Stomach (tissue), 8 donors: ENCODE measurements at regions not wholly inside any gene's neighbourhood (a gene's known extent, or its start where the extent isn't known, plus 50 kb on each side); places are given as distances from the start of the nearest gene placed in this dataset.

Source experiments
- DNase-seq, 2 donors: peaks; one replicate each; pipeline versions ENCODE4 v3.0.0 to v3.0.0-alpha.2; 2013 to 2019
- H3K27ac ChIP-seq, 5 donors: fragments of 200-600 bp in 4 of 5; sonication (generic) in 4 of 5; one replicate each; pipeline ENCODE4 v1.5.1; 2013 to 2019; ENCODE audit warnings: mild to moderate bottlenecking in 1 of 5, moderate library complexity in 1 of 5
- H3K27me3 ChIP-seq, 3 donors: fragments of 200-600 bp; sonication (generic); one replicate each; pipeline ENCODE4 v1.5.1; 2017 to 2019; ENCODE audit warnings: mixed run types in 1 of 3
- H3K36me3 ChIP-seq, 4 donors: fragments of 200-600 bp; sonication (generic); 1 replicate in 3 of 4; 2 replicates in 1 of 4; pipeline ENCODE4 v1.5.1; 2016 to 2019
- H3K4me1 ChIP-seq, 4 donors: fragments of 200-600 bp; sonication (generic); one replicate each; pipeline ENCODE4 v1.5.1; 2016 to 2019
- H3K4me3 ChIP-seq, 4 donors: fragments of 200-600 bp; sonication (generic) in 3 of 4; one replicate each; pipeline ENCODE4 v1.5.1; 2016 to 2019; ENCODE audit warnings: mild to moderate bottlenecking in 1 of 4
- H3K9me3 ChIP-seq, 4 donors: fragments of 200-600 bp; sonication (generic); one replicate each; pipeline ENCODE4 v1.5.1; 2016 to 2019
- EP300 ChIP-seq: sonication (generic); formaldehyde crosslinking; IDR thresholded peaks from one replicate; pipeline ENCODE4 v1.6.1; 2017; ENCODE audit warnings: antibody characterized with exemption
- POLR2A ChIP-seq, 4 donors: fragments of 450-650 bp; IDR thresholded peaks; one replicate each; pipeline ENCODE4 v1.6.1; 2016; ENCODE audit warnings: antibody characterized with exemption in 4 of 4, control low read depth in 2 of 4, mild to moderate bottlenecking in 1 of 4, moderate library complexity in 1 of 4
- POLR2AphosphoS5 ChIP-seq, 3 donors: sonication (generic); formaldehyde crosslinking; IDR thresholded peaks; one replicate each; pipeline ENCODE4 v1.6.1; 2016; ENCODE audit warnings: antibody characterized with exemption in 3 of 3
- WGBS, 5 donors: extraction: QIAGEN DNeasy Blood & Tissue Kit in 3 of 5; methylation state at CpG; one replicate each; pipeline versions ENCODE4 v1.1.5 to v1.1.7; 2013 to 2018; 5-methylcytosine and 5-hydroxymethylcytosine counted together
- intact Hi-C: fragments of 100-400 bp; cut with DNase I; formaldehyde crosslinking; loops from one replicate; pipeline ENCODE4 v1.15.1; 2023; ENCODE audit warnings: low total_unique reads
- TF ChIP-seq, protein P1 (sequence below), 7 experiments: fragments of 450-650 bp in 4 of 7; fragments of 200-600 bp in 3 of 7; sonication (generic) in 3 of 7; IDR thresholded peaks; one replicate each; pipeline ENCODE4 v1.5.1; 2016 to 2019; ENCODE audit warnings: antibody characterized with exemption in 7 of 7, control low read depth in 2 of 7, mild to moderate bottlenecking in 1 of 7
- donor health status: healthy with polysubstance abuse.
- donor health status: Bipolar disorder and iron deficiency.
- donor health status: healthy.

DNA sequence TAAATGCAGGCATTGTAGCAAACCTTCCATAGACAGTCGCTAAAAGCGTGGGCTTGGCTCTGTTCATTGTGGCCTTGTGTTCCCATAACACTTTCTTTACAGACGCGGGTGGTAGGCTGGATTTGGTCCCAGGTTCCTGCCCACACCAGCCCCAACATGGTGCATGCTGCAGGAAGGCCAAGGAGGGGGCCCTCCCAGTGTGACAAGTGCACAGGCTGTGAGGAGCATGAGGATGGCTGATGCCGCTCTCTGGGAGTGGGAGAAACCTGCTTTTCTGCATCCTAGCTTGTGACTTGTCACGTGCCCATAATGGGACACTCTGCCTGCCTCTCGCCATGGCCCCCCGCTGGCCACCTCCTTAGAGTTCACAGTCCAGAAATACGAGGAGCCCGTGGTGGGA is 161.8 kb upstream of the B3GAT1 start:
- TF ChIP-seq POLR2A (IDR thresholded peaks at IDR 0.05) (no peak), EP300 (no peak), POLR2AphosphoS5 (IDR thresholded peaks at IDR 0.05) (no peak)
- TF ChIP-seq, protein P1, sequence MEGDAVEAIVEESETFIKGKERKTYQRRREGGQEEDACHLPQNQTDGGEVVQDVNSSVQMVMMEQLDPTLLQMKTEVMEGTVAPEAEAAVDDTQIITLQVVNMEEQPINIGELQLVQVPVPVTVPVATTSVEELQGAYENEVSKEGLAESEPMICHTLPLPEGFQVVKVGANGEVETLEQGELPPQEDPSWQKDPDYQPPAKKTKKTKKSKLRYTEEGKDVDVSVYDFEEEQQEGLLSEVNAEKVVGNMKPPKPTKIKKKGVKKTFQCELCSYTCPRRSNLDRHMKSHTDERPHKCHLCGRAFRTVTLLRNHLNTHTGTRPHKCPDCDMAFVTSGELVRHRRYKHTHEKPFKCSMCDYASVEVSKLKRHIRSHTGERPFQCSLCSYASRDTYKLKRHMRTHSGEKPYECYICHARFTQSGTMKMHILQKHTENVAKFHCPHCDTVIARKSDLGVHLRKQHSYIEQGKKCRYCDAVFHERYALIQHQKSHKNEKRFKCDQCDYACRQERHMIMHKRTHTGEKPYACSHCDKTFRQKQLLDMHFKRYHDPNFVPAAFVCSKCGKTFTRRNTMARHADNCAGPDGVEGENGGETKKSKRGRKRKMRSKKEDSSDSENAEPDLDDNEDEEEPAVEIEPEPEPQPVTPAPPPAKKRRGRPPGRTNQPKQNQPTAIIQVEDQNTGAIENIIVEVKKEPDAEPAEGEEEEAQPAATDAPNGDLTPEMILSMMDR (IDR thresholded peaks at IDR 0.05), result no peak
- no peak overlapping the region for H3K4me3 ChIP-seq
- H3K27me3 ChIP-seq, result peaks cover 0 to 31% (median 0%) of the 10 kb centered on the region in 3 donors
- H3K4me1 ChIP-seq, result peaks cover 0 to 11% (median 0%) of the 10 kb centered on the region in 4 donors
- intact Hi-C loops, result no loop called here
- H3K27ac ChIP-seq, result no peak overlapping the region
- no peaks in the 10 kb centered on the region for H3K36me3 ChIP-seq
- DNase-seq, result peak in 1 of 2 donors; percentile 30
- WGBS, 5 donors, result 63 to 77% (median 70%) methylated on average over 10 of the region's 10 CpGs
- H3K9me3 ChIP-seq, result no peaks in the 10 kb centered on the region

DNA sequence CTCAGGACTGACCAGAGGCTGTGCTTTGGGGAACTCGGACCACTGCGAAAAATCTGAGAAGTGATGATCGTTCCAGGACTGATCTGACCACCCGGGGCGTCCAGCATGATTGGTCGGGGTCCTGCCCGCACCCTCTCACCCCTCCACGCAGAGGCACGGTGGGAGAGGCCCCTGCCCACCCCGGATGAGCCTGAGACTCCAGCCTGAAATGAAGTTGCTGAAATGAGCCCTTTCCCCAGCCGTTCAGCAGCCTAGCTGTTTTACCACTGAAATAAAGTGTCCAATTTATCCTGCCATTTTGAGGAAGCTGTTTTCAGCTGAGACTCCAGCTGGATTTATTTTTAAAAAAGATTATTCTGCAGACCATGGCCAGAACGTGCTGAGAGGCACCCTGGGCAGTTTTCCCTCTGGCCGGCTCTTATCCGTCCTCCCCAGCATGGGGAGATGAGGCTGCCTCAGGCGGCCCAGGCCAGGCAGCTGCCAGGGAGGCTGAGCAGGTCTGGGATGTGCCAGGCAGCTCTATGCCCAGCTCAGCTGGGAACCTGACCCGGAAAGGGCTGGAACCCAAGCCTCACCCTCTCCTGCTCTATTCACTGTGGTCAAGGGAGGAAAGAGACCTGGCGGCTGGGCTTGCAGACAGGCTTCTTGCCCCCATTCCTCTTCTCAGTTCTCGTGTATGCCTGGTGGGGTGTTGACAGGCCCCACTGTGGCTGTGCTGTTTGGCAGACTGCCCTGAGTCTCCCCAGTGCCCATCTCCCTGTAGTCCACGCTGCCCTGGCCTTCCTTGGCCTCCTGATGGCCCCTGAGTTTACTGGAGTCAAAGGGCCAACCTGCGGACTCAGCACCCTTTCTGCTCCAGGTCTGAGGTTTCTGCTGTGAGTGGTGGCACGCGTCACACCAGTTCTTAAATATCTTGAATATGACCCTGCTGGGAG is 161.0 kb upstream of the B3GAT1 start:
- Histone ChIP-seq H3K27me3 (peaks cover 0 to 28% (median 0%) of the 10 kb centered on the region in 3 donors), H3K36me3 (no peaks in the 10 kb centered on the region), H3K4me3 (no peak overlapping the region), H3K27ac (no peak overlapping the region), H3K9me3 (no peaks in the 10 kb centered on the region), H3K4me1 (peaks cover 0 to 11% (median 0%) of the 10 kb centered on the region in 4 donors)
- WGBS, 5 donors, result 65 to 75% (median 72%) methylated on average over 17 to 22 of the region's 22 CpGs
- TF ChIP-seq, protein P1 (IDR thresholded peaks at IDR 0.05), result no peak
- no peak for TF ChIP-seq POLR2A (IDR thresholded peaks at IDR 0.05)
- no peak for TF ChIP-seq POLR2AphosphoS5 (IDR thresholded peaks at IDR 0.05)
- no peak for TF ChIP-seq EP300
- no peak for DNase-seq
- intact Hi-C loops, result no loop called here

DNA sequence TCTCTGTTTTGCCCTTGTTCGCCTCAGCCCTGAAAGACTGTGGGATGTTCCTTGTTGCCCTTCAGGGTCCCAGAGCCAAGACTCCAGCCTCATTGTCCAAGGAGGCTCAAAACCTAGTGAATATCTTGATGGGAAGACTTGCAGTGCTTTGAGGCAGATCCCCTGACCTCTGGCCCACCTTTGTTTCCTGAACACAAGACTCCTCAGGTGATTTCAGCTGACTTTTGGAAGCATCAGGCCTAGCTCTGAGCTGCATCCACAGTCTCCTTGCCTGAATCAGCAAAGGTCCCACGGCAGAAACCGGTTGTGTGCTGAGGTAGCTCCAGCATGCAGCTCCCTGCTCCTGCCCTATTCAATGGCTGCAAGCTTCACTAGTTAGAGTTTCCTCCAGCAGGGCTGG is 159.3 kb upstream of the B3GAT1 start:
- intact Hi-C loops, result no loop called here
- peaks cover 0 to 15% (median 0%) of the 10 kb centered on the region in 3 donors for H3K27me3 ChIP-seq
- no peaks in the 10 kb centered on the region for H3K9me3 ChIP-seq
- no peaks in the 10 kb centered on the region for H3K36me3 ChIP-seq
- H3K4me1 ChIP-seq, result peaks cover 0 to 11% (median 0%) of the 10 kb centered on the region in 4 donors
- TF ChIP-seq POLR2AphosphoS5 (IDR thresholded peaks at IDR 0.05), result no peak
- TF ChIP-seq, protein P1 (IDR thresholded peaks at IDR 0.05), result no peak
- no peak for TF ChIP-seq EP300
- TF ChIP-seq POLR2A (IDR thresholded peaks at IDR 0.05), result no peak
- WGBS, 5 donors, result 83 to 89% (median 87%) methylated on average over 3 of the region's 3 CpGs
- H3K4me3 ChIP-seq, result no peak overlapping the region
- DNase-seq, result no peak
- H3K27ac ChIP-seq, result no peak overlapping the region

DNA sequence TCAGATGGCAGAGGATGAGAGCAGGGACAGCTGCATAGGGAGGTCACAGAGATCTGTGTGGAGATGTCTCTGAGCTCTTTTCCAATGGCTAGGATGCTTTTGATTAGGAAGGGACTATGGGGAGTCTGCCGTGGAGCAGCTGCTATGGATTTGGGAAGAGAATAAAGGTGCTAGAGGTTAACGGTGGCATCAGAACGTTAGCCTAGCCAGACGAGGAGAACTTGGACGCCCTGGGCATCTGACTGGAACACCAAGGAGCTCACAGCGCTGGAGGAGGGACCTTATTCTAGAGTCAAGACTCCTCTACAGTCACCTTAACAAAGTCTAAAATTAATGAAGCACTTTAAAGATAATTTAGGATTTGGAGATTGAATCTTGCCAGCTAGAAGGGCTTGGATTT is 157.2 kb upstream of the B3GAT1 start:
- Histone ChIP-seq H3K4me3 (no peak overlapping the region), H3K4me1 (peaks cover 0 to 11% (median 0%) of the 10 kb centered on the region in 4 donors), H3K9me3 (no peaks in the 10 kb centered on the region), H3K27ac (no peak overlapping the region), H3K36me3 (no peaks in the 10 kb centered on the region), H3K27me3 (peaks cover 0 to 9% (median 0%) of the 10 kb centered on the region in 3 donors)
- TF ChIP-seq, protein P1 (IDR thresholded peaks at IDR 0.05), result no peak
- no peak for TF ChIP-seq POLR2AphosphoS5 (IDR thresholded peaks at IDR 0.05)
- no peak for TF ChIP-seq POLR2A (IDR thresholded peaks at IDR 0.05)
- TF ChIP-seq EP300, result no peak
- intact Hi-C loops, result no loop called here
- DNase-seq, result no peak
- WGBS, 5 donors, result 73 to 86% (median 77%) methylated on average over 6 of the region's 6 CpGs
